Activated CD8-positive, alpha-beta T cell treated with anti-CD3 and anti-CD28 coated beads for 36 hours (primary cell): ENCODE measurements at regions not wholly inside any gene's neighbourhood (a gene's known extent, or its start where the extent isn't known, plus 50 kb on each side); places are given as distances from the start of the nearest gene placed in this dataset.

Source experiments
- ATAC-seq: fragments of 200-7000 bp; cut with Tn5 transposase; one replicate; pipeline ENCODE4 v1.10.0; 2021; ENCODE audit warnings: mild to moderate bottlenecking, moderate library complexity
- CTCF ChIA-PET: fragments of 350-600 bp; sonication (Branson Sonifier 250); formaldehyde crosslinking; loops from one replicate; lab custom pipeline; 2021; ENCODE audit warnings: antibody characterized with exemption; lab: Charles Lee
- POLR2A ChIA-PET: fragments of 350-600 bp; sonication (Branson Sonifier 250); formaldehyde crosslinking; loops from one replicate; lab custom pipeline; 2021; ENCODE audit warnings: antibody characterized with exemption; lab: Charles Lee
- DNase-seq: peaks from one replicate; pipeline ENCODE4 v3.0.0-alpha.2; 2020
- H3K27ac Mint-ChIP-seq: one replicate; pipeline ENCODE4 v1.8.0; 2021; ENCODE audit warnings: mild to moderate bottlenecking, mixed read lengths
- H3K27me3 Mint-ChIP-seq: one replicate; pipeline ENCODE4 v1.8.0; 2021; ENCODE audit warnings: mixed read lengths
- H3K36me3 Mint-ChIP-seq: one replicate; pipeline ENCODE4 v1.8.0; 2021; ENCODE audit warnings: low read depth, mixed read lengths
- H3K4me1 Mint-ChIP-seq: one replicate; pipeline ENCODE4 v1.8.0; 2021; ENCODE audit warnings: low read depth, mixed read lengths
- H3K4me3 Mint-ChIP-seq: one replicate; pipeline ENCODE4 v1.8.0; 2021; ENCODE audit warnings: mild to moderate bottlenecking, moderate library complexity, mixed read lengths
- H3K9me3 Mint-ChIP-seq: one replicate; pipeline ENCODE4 v1.8.0; 2021; ENCODE audit warnings: mixed read lengths
- intact Hi-C: fragments of 100-400 bp; cut with micrococcal nuclease; formaldehyde crosslinking; loops from one replicate; pipeline ENCODE4 v1.10.0; 2022
- TF ChIP-seq, protein P1 (sequence below): fragments of 200-600 bp; IDR thresholded peaks from one replicate; pipeline ENCODE4 v1.8.0; 2022; ENCODE audit warnings: antibody characterized with exemption, mild to moderate bottlenecking

DNA sequence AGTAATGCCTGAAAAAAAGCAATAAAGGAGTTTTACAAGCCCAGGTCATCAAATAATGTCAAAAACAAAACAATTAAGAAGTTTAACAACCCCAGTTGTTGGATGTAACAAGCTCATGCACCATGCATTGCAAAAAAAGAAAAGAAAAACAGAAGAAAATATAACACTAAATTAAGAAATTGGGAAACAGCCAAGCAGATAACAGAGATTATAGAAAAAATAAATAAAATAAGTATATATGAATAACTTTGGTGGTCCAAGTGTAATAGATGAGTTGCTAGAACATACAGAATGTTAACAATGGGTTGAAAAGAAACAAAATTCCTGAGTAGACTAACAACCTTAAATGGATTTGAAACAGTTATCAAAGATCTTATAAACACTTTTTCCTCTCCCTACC, 573.1 kb upstream of the SOX11 start:
- POLR2A ChIA-PET = no interaction called here
- DNase-seq = no peak
- H3K4me1 Mint-ChIP-seq = no peaks in the 10 kb centered on the region
- ATAC-seq = no peak
- H3K36me3 Mint-ChIP-seq = no peaks in the 10 kb centered on the region
- CTCF ChIA-PET = interaction anchor here (1.3 kb wide), 1 partner anchor 17 kb away, joined by 3 read pairs; no protein-coding TSS in a partner anchor
- TF ChIP-seq, protein P1, sequence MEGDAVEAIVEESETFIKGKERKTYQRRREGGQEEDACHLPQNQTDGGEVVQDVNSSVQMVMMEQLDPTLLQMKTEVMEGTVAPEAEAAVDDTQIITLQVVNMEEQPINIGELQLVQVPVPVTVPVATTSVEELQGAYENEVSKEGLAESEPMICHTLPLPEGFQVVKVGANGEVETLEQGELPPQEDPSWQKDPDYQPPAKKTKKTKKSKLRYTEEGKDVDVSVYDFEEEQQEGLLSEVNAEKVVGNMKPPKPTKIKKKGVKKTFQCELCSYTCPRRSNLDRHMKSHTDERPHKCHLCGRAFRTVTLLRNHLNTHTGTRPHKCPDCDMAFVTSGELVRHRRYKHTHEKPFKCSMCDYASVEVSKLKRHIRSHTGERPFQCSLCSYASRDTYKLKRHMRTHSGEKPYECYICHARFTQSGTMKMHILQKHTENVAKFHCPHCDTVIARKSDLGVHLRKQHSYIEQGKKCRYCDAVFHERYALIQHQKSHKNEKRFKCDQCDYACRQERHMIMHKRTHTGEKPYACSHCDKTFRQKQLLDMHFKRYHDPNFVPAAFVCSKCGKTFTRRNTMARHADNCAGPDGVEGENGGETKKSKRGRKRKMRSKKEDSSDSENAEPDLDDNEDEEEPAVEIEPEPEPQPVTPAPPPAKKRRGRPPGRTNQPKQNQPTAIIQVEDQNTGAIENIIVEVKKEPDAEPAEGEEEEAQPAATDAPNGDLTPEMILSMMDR = no peak
- peaks cover 17% of the 10 kb centered on the region for H3K9me3 Mint-ChIP-seq
- intact Hi-C loops = no loop called here
- no peak overlapping the region for H3K27ac Mint-ChIP-seq
- H3K4me3 Mint-ChIP-seq = no peak overlapping the region
- H3K27me3 Mint-ChIP-seq = no peaks in the 10 kb centered on the region

DNA sequence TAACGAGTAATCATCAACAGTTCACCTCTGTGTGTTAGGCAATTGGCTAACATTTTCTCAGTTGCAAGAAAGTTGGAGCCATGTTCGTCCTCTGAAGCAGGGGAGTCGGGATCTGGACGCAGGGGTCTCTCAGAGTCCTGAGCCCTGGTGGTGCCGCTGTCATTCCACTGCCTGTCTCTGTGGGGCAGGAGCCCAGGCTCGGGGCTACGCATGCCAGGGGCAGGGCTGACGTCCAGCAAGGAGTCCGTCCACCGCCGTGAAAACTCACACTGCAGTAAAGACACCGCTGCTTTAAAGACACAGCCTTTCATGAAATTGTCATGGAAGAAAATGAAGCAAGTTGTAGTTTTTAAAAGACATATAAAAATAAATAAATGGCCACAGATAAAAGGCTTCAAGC, 571.1 kb upstream of the SOX11 start:
- H3K27me3 Mint-ChIP-seq = no peaks in the 10 kb centered on the region
- H3K4me3 Mint-ChIP-seq = no peak overlapping the region
- H3K9me3 Mint-ChIP-seq = peaks cover 10% of the 10 kb centered on the region
- ChIA-PET POLR2A (no interaction called here), CTCF (no interaction called here)
- no peaks in the 10 kb centered on the region for H3K4me1 Mint-ChIP-seq
- ATAC-seq = no peak
- TF ChIP-seq, protein P1 = no peak
- DNase-seq = no peak
- H3K36me3 Mint-ChIP-seq = no peaks in the 10 kb centered on the region
- no peak overlapping the region for H3K27ac Mint-ChIP-seq
- intact Hi-C loops = no loop called here

DNA sequence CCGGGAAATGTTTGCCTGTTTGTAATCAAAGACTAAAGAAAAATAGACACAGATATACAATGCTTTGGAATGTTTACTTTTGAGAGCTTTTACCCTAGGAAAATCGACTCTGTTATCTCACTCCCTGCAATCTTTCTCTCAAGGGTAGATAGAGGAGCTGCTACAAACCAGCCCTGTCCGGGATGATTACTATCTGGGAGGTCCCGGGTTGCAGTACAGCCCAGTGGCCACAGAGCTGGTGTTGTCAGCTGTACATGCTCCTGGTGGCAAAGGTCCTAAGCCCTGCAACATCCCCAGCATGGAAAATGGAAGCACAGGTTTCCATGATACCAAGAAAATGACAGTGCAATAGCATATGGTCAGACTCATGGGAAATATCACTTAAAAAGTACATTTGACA, 570.5 kb upstream of the SOX11 start:
- no peak for ATAC-seq
- POLR2A ChIA-PET = no interaction called here
- H3K36me3 Mint-ChIP-seq = no peaks in the 10 kb centered on the region
- intact Hi-C loops = no loop called here
- DNase-seq = no peak
- H3K4me3 Mint-ChIP-seq = no peak overlapping the region
- no peaks in the 10 kb centered on the region for H3K27me3 Mint-ChIP-seq
- no peaks in the 10 kb centered on the region for H3K4me1 Mint-ChIP-seq
- no peak overlapping the region for H3K27ac Mint-ChIP-seq
- peaks cover 11% of the 10 kb centered on the region for H3K9me3 Mint-ChIP-seq
- CTCF ChIA-PET = no interaction called here
- TF ChIP-seq, protein P1 = no peak

DNA sequence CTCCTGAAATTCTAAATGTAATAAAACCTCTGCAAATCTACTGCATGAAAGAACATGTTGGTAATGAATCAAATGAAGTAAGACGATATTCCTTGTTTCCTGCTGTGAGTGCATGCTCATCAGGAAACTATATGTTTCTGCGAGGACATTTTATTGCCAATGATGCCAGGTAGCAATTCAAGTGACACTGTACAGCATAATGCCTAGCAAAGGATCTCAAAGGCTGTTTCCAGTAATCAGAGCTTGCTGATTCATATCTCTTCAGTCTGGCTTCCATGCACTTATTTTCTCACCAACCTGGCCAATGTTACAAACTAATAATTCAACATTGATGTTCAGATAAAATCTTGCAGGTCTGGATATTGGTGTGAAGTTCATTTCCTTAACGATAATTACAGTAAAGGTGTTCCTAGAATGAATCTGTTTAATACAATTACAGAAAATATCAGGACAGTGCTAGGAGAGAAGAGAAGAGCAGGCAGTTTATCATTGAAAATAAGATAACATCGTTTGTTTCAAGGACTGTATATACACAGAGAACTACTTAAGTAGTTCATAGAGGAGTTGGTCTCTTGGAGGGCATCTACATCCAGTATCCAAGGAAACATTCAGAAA, 568.5 kb upstream of the SOX11 start:
- H3K27me3 Mint-ChIP-seq = no peaks in the 10 kb centered on the region
- no peak overlapping the region for H3K27ac Mint-ChIP-seq
- no peaks in the 10 kb centered on the region for H3K36me3 Mint-ChIP-seq
- DNase-seq = no peak
- ChIA-PET POLR2A (no interaction called here), CTCF (no interaction called here)
- TF ChIP-seq, protein P1 = no peak
- ATAC-seq = no peak
- intact Hi-C loops = no loop called here
- no peak overlapping the region for H3K4me3 Mint-ChIP-seq
- no peaks in the 10 kb centered on the region for H3K4me1 Mint-ChIP-seq
- peaks cover 5% of the 10 kb centered on the region for H3K9me3 Mint-ChIP-seq

DNA sequence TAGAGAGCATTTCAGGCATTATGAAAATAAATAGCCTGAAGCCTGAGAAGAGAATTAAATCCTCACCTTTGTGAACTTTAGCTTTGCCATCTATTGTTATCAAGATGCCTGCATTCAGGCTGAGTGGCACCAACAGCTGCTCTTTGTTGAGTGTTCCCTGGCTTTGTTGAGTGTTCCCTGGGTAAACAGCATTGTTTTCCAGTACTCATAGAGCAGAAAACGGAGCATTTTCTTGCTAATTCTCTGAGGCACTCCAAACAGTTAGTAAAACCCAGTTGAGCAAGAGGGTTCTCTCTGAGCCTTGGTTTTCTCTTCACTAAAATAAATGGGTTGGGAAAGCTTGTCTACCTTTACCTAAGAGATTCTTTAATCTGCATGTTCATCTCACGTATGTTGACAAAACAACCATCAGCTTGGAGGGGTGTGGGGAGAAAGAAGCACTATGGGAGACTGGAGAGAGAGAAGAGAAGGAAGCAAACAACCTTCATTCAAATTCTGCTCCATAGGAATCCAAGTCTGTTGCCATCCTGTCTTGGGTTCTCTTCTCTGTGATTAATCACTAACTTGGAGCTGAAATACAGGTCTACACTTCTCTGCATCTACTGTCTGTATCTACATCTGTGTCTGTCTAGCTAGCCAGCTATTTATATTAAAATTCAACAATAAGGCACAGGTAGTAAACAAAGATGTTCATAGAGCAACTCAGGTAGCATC, 567.0 kb upstream of the SOX11 start:
- Mint-ChIP-seq H3K27ac (no peak overlapping the region), H3K27me3 (no peaks in the 10 kb centered on the region), H3K36me3 (no peaks in the 10 kb centered on the region), H3K4me1 (no peaks in the 10 kb centered on the region), H3K4me3 (no peak overlapping the region), H3K9me3 (peaks cover 4% of the 10 kb centered on the region)
- POLR2A ChIA-PET = no interaction called here
- DNase-seq (no peak), ATAC-seq (no peak)
- CTCF ChIA-PET = no interaction called here
- intact Hi-C loops = no loop called here
- TF ChIP-seq, protein P1 = no peak
